HG02759 (cell line): ENCODE measurements at regions not wholly inside any gene's neighbourhood (a gene's known extent, or its start where the extent isn't known, plus 50 kb on each side); places are given as distances from the start of the nearest gene placed in this dataset.
"Not testable (repeated sequence)": the region's sequence is repeated elsewhere in the genome, so short reads cannot be mapped to it uniquely, and the experiment has no call there.

ENCODE experiments used
- ATAC-seq: cut with Tn5 transposase; IDR thresholded peaks from one replicate; pipeline ENCODE4 v1.9.1; 2021; ENCODE audit warnings: mild to moderate bottlenecking, moderate library complexity; ENCODE audit not compliant: unreplicated experiment

- no peak for ATAC-seq
Measured at GRCh38 chr1:38153778-38154470, 107.3 kb upstream of the POU3F1 start.

DNA sequence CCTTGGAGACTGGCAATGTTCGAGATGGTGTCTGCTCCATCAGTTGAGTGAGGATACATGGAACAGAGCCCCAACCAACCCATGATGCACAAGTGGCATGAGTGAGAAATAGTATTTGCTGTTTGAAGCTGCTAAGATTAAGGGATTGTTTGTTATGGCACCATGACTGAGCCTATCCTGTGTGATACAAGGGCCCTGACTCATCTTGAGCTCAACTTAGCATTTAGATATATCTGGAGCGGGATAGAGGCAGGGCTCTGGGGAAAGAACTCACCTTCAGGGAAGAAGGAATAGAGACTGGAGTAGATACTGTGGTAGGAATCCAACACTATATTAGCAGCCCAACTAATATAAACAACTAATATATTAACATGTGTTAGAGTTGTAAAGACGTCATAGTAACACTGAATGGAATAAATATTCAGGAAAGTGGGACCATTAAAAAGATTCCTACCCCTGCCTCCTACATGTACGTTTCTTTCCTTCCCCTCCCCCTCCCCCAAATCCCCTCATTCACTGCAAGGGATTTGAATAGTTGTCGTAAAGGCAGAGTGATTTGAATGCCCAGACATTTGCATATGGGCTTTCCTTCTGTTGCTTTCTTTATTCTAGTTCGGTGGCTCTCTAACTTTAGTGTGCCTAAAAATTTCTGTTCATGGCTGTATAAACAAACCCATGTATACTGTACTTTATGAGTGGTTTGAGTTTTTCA is 106.6 kb upstream of the POU3F1 start:
- peak; percentile 20 for ATAC-seq

- ATAC-seq: peak; percentile 51
Measured at GRCh38 chr1:38152351-38153065, 105.9 kb upstream of the POU3F1 start.

- no peak for ATAC-seq
Measured at GRCh38 chr1:38151399-38151798, 104.8 kb upstream of the POU3F1 start.

GRCh38 chr1:38146079-38146478 is 99.5 kb upstream of the POU3F1 start:
- not testable (repeated sequence) for ATAC-seq

GRCh38 chr1:38142606-38143005 is 96.0 kb upstream of the POU3F1 start:
- no peak for ATAC-seq

GRCh38 chr1:38141483-38141882 is 94.9 kb upstream of the POU3F1 start:
- ATAC-seq: no peak

GRCh38 chr1:38139738-38140487 is 93.3 kb upstream of the POU3F1 start:
- no peak for ATAC-seq

DNA sequence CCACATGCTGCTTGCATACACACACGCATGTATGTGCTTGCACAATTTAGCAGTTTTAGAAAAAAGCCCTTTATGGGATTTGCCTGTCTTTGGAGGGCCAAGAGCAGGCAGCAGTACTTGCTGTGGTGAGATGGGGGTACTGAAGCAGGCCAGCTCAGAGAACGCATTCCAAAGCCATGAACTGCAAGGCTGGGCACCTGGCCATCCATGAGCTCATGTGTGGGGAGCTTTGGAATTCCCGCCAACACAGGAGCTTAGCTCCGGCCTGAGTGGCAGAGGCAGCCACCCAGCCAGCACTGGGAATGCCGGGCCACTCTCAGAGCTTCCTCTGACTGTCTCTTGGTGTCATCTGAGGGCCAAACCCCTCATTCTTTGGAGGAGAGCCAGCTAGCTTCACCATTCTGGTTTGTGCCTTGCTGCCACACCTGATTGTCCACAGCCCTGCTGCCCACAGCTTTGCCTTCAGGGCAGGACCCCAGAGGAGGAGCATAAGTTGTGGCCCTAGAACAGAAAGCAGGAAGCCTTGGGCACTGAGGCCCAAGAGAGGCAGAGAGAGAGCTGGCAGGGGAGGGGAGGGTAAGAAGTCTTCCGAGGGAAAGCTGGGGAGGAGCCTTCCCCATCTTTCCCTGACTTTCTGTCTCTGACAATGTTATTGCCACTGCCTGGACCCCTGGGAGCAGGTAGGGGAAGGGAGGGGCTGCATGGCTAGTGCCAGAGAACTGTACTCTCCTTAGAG is 92.1 kb upstream of the POU3F1 start:
- ATAC-seq: no peak

GRCh38 chr1:38137164-38137563 is 90.6 kb upstream of the POU3F1 start:
- ATAC-seq: no peak

GRCh38 chr1:38135625-38136414 is 89.2 kb upstream of the POU3F1 start:
- ATAC-seq: no peak

- no peak for ATAC-seq
Measured at GRCh38 chr1:38134294-38134755, 87.7 kb upstream of the POU3F1 start.

DNA sequence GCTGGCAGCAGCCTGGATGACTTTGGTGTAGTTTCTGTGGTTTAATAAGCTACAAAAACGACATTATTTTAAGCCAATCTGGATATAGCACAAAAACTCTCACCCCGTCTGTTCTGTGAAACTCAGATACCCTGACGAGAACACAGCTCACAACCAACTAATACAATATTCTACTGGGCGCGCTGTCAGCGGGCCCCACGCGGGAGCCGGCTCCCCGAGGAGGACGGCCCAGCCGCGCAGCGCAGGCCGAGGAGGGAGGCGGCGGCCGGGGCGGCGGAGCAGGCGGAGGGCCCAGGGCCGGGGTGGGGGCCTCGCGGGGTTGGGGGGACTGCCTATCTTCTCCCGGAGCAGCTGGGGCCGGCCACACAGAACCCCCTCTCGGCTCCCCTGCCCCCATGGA is 87.2 kb upstream of the POU3F1 start:
- no peak for ATAC-seq

GRCh38 chr1:38133304-38133703 is 86.7 kb upstream of the POU3F1 start:
- no peak for ATAC-seq

GRCh38 chr1:38132681-38133080 is 86.1 kb upstream of the POU3F1 start:
- ATAC-seq: no peak

DNA sequence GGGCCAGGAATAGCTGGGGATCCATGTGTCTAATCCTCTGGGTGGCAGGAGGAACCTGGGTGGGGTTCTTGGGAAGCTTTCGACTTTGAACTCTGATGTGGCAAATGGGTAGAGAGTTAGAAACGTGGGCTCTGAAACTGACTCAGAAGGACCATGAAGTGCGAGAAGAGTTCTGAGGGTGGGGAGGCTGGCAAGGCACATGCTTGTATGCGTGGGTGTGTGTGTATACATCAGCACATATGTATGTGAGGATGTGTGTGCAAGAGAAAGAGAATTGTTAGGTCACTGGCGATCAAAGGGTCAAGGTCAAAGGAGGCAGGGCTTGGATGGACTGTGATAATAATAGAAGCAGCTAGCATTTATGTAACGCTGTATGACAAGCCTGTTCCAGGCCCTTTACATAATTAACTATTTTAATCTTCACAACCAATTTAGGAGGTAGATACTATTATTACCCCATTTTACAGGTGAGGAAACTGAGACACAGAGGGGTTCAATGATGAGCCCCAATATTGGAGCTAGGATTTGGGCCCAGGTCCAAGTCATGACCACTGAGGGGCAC is 84.5 kb upstream of the POU3F1 start:
- ATAC-seq: no peak

GRCh38 chr1:38129971-38130370 is 83.4 kb upstream of the POU3F1 start:
- ATAC-seq: no peak

GRCh38 chr1:38129473-38129872 is 82.9 kb upstream of the POU3F1 start:
- ATAC-seq: no peak

DNA sequence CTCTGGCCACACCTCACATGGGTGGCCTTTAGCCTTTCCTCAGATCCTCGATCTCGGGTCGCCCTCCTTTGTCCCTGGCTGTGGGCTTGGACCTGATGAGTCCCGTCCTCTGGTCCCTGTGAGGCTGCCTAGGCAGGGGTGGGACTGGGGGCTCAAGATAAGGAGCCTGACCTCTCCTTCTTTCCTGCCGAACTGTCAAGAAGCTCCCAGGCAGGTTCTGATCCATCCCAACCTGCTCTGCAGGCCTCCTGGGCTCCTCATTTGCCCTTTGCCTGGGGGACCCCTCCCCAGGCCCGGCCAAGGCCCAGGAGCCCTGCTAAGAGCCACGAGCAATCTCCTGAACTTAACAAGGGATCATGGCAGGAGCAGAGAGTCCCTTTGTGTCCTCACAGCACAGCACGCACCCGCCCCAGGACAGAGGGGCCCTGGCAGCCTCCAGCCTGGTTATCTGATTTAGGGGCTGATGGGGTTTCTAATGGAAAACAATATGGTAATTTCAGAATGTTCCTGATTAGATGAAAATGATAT is 82.4 kb upstream of the POU3F1 start:
- ATAC-seq: no peak
